Kasumi-1 (cell line): ENCODE measurements at regions not wholly inside any gene's neighbourhood (a gene's known extent, or its start where the extent isn't known, plus 50 kb on each side); places are given as distances from the start of the nearest gene placed in this dataset.

Source experiments
- DNase-seq, 2 experiments: peaks; one replicate each; lab custom pipeline; 2025; lab: John Stamatoyannopoulos, UW

GRCh38 chr13:63107179-63107943 is 1691.7 kb upstream of the PCDH20 start:
- DNase-seq, result no peak

GRCh38 chr13:63094717-63095116 is 1679.1 kb upstream of the PCDH20 start:
- no peak for DNase-seq

GRCh38 chr13:63093907-63094469 is 1678.3 kb upstream of the PCDH20 start:
- no peak for DNase-seq

- no peak for DNase-seq
Measured at GRCh38 chr13:63092456-63092855, 1676.8 kb upstream of the PCDH20 start.

DNA sequence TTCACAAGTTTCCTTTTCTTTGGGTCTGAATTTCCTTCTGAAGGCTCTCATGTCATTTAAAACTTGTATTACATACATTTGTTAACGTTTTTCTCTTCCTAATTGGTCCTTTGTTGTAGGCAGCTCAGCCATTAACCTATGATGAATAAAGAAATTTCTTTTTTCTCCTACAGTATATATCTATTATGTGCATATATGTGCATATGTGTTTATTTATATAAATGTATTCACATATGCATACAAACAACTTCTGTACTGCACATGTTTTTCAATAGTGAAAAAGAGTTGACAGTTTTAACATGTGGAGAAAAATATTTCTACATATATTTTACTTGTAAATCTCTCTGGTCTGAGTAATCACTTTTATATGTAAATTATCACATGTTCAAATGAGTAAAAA is 1674.9 kb upstream of the PCDH20 start:
- no peak for DNase-seq

DNA sequence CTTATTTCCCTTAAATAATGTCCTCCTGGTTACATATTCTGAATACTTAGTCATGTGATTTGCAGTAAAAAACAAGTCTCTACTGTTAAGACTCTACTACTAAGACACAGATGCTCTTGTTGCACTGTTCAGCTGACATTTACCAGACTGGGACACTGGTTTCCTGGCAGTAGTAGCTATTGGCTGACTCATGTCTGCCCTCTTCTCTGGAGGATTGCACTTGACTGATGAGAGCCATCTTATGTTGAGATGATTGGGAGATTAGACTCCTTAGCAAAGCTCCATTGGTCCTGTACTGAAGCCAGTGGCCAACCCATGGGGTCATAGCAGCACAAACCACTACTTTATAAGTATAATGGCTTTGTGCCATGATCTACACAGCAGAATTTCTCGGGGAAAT is 1672.6 kb upstream of the PCDH20 start:
- DNase-seq, result no peak

- DNase-seq, result no peak
Measured at GRCh38 chr13:63086286-63086685, 1670.6 kb upstream of the PCDH20 start.

GRCh38 chr13:63085851-63086250 is 1670.2 kb upstream of the PCDH20 start:
- no peak for DNase-seq

DNA sequence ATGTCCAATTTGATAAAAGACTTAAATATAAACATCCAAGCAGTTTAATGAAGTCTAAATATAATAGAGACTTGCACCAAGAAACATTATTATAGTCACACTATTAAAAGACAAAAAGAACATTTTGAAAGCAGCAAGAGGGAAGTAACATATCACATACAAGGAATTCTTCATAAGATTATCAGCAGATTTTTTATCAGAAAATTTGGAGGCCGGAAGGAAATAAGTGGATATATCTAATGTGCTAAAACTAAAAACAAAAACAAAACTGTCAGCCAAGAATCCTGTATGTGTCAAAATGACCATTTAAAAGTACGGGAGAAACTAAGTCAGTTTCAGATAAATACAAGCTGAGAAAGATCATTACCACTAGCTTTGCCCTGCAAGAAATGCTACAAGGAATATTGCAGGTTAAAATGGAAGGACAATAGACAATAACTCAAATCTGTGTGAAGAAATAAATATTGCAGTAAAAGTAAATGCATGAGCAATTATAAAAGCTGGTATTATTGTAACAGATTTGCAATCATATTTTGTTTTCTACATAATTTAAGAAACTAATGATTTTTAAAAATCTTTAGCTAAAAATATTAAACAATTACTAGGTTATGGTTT is 1665.9 kb upstream of the PCDH20 start:
- no peak for DNase-seq

DNA sequence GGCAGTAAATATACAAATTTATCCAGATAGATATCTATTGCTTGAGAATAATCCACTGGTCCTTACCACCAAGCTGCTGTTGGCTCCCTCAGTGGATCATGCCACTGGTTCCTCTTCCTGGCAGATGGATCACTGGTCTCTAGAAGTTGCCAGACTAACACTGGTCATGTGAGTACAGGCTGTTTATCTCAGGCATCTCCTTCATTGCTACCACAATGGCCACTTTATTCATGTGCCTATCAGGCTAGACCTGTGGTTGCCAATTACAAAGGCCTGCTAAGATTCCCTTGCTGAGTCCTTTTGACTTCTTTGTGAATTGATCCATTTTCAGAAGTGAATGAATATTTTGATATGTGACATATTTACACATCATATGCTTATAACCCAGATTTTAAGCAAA is 1659.5 kb upstream of the PCDH20 start:
- no peak for DNase-seq

- no peak for DNase-seq
Measured at GRCh38 chr13:63050287-63050686, 1634.6 kb upstream of the PCDH20 start.

- DNase-seq, result peak in 1 of 2 experiments; percentile 16
Measured at GRCh38 chr13:63048653-63049052, 1633.0 kb upstream of the PCDH20 start.

- DNase-seq, result no peak
Measured at GRCh38 chr13:63044589-63045313, 1629.1 kb upstream of the PCDH20 start.

DNA sequence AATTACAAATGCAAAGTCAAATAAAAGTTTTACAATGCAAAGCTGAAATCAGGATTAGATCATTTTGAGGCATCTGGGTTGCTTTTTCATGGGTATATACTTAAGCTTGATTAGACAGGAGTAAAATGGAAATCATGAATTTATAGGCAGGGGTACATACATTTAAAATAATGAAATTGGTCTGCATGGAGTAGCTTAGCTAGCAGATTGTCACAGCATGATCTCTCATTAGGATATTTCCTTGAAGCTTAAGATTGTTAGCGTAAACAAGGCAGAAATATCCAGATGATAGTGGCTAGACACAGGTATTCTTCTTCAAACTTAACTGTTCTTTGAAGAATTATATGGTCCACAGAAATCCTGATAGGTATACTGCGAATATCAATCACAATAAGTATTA is 1627.0 kb upstream of the PCDH20 start:
- no peak for DNase-seq

DNA sequence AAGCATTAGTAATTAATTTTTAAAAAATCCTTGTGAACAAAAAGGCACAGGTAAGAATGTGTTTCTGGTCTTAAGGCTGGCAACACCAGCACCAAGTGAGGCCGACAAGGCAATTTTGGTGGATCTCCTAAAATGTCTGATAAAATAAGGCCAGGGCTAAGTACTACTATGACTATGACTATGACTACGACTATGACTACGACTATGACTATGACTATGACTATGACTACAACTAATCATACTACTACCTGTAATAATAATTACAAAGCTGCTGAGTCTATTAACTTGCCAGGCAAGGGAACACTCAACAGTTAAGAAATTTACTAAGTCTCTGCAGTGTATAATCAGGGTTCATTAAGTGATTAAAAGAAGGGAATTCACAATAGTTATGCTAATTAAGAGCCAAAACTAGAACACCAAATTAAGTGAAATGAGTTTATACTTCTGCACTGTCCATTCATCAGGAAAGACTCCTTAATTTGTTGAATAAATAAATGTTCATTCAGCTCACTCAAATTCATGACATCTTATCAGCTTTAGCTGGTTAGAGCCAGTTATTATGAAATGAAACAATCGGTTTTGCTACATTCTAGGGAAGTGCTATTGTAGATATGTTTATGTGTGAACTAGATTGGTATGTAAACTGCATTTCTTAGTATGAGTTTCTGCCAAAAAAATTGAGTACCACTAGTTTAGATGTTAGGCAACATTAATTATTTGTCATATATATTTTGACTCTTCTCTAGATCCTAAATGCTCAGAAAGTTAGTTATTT is 1626.2 kb upstream of the PCDH20 start:
- DNase-seq, result no peak

- DNase-seq, result no peak
Measured at GRCh38 chr13:63026285-63026797, 1610.7 kb upstream of the PCDH20 start.

GRCh38 chr13:63025741-63026140 is 1610.1 kb upstream of the PCDH20 start:
- DNase-seq, result no peak

DNA sequence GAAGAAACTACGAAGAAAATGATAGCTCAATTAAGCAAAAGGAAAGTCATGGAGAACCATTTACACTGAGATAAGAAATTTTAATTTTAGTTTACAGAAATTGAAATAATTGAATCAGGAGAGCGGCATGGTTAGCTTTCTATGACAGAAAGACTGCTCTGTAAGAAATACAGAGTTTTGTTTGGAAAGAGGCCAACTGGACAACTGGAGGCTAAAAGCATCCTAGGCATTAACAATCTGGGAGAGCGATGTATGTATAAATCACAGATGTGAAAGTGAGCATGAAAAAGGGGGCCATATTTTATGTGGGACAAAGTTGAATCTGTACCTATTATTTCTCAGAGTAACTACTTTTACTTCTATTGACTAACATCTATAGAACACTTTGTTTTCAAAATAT is 1608.8 kb upstream of the PCDH20 start:
- DNase-seq, result no peak

DNA sequence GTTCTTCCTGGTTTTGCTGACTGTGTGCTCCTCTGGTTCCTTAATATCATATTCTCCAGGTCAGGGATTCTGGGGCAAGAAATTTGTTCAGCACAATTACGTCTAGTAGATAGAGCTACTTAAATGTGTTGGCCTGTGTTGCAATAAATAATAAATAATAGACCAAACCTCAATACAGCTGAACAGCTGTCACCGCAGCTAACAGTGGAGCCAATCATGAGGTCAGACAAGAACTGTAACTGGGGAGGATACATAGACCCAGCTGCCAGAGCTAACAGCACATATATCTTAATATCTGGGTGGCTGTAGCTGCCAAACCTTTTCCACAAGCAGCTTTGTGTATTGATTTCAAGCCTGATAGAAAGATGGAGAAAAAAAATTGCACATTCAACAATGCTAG is 1596.3 kb upstream of the PCDH20 start:
- DNase-seq, result no peak

DNA sequence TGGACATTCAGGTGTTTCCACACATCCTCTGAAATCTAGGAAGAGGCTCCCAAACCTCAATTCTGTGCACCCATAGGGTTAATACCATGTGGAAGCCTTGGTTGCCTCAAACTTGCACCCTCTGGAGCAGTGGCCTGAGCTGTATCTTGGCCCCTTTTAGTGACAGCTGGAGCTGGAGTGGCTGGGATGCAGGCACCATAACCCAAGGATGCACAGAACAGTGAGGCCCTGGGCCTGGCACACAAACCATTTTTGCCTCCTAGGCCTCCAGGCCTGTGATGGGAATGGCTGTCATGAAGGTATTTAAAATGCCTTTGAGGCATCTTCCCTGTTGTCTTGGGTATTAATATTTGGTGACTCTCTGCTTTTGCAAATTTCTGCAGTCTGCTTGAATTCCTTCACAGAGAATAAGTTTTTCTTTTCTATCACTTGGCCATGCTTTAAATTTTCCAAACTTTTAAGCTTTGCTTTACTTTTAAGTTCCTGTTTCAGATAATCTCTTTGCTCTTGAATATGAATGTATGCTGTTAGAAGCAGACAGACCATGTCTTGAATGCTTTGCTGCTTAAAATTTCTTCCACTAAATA is 1594.5 kb upstream of the PCDH20 start:
- DNase-seq, result no peak

GRCh38 chr13:63005625-63006024 is 1590.0 kb upstream of the PCDH20 start:
- DNase-seq, result no peak
